ENCODE measurements at regions not wholly inside any gene's neighbourhood (a gene's known extent, or its start where the extent isn't known, plus 50 kb on each side); places are given as distances from the start of the nearest gene placed in this dataset.
"Not testable (repeated sequence)": the region's sequence is repeated elsewhere in the genome, so short reads cannot be mapped to it uniquely, and the experiment has no call there.

GRCh38 chr3:159305017-159305416, 503.2 kb downstream of the MFSD1 start (continued):
- no peak for TF ChIP-seq CTCF (IDR thresholded peaks at IDR 0.05 in 2 of 3, conservative IDR thresholded peaks at IDR 0.05 in 1 of 3; ENCODE audit: borderline replicate concordance in 1 of 3, insufficient read depth in 1 of 3, low read depth in 2 of 3, low read length in 2 of 3)

GRCh38 chr3:159316706-159317105, 514.9 kb downstream of the MFSD1 start:
- H3K79me2 ChIP-seq (ENCODE audit: insufficient read depth, low read length); BruUV-seq (replicated peaks); ATAC-seq; H3K4me2 ChIP-seq (ENCODE audit: low read length); H3K4me3 ChIP-seq (replicated peaks in 1 of 2; ENCODE audit: low read depth in 1 of 2, low read length in 2 of 2); H3K9me3 ChIP-seq (ENCODE audit: control insufficient read depth in 1 of 2, insufficient read depth in 1 of 2, low read depth in 1 of 2, low read length in 2 of 2); RAD21 ChIA-PET (ENCODE audit: low non-redundant PET in 1 of 2, low total read pairs in 2 of 2, uncharacterized antibody in 2 of 2, unreplicated experiment in 2 of 2); H3K4me1 ChIP-seq (ENCODE audit: control insufficient read depth in 1 of 2, insufficient read depth in 2 of 2, low read length in 2 of 2); H3K9ac ChIP-seq (ENCODE audit: low read length); H3K36me3 ChIP-seq (ENCODE audit: control insufficient read depth in 1 of 2, insufficient read depth in 2 of 2, low read length in 2 of 2); intact Hi-C loops (cut with micrococcal nuclease); H4K20me1 ChIP-seq (ENCODE audit: insufficient read depth); CTCF ChIA-PET; H2AFZ ChIP-seq (ENCODE audit: low read depth, low read length, poor library complexity, severe bottlenecking); H3K9me2 ChIP-seq (ENCODE audit: insufficient read depth); H3K27ac ChIP-seq (ENCODE audit: low read depth, low read length); DNase-seq (ENCODE audit: low read depth, low spot score); H3K27me3 ChIP-seq (ENCODE audit: insufficient read depth, low read length); POLR2A ChIA-PET: not testable (repeated sequence)

GRCh38 chr3:159319156-159319555, 517.3 kb downstream of the MFSD1 start:
- no peaks in the 10 kb centered on the region for H3K36me3 ChIP-seq (ENCODE audit: control insufficient read depth in 1 of 2, insufficient read depth in 2 of 2, low read length in 2 of 2)
- H3K4me1 ChIP-seq (ENCODE audit: control insufficient read depth in 1 of 2, insufficient read depth in 2 of 2, low read length in 2 of 2): no peaks in the 10 kb centered on the region; a peak in 1 of 4 replicates
- no peak overlapping the region for H2AFZ ChIP-seq (ENCODE audit: low read depth, low read length, poor library complexity, severe bottlenecking)
- H3K27ac ChIP-seq (ENCODE audit: low read depth, low read length): no peak overlapping the region
- no peak overlapping the region for H3K9ac ChIP-seq (ENCODE audit: low read length)
- CTCF ChIA-PET: no interaction called here
- DNase-seq (ENCODE audit: low read depth, low spot score) (no peak), ATAC-seq (no peak)
- POLR2A ChIA-PET: no interaction called here
- no peaks in the 10 kb centered on the region for H3K9me2 ChIP-seq (ENCODE audit: insufficient read depth)
- H3K4me3 ChIP-seq (replicated peaks in 1 of 2; ENCODE audit: low read depth in 1 of 2, low read length in 2 of 2): no peak overlapping the region
- TF ChIP-seq ZFX (IDR thresholded peaks at IDR 0.05) (no peak), ZBTB33 (IDR thresholded peaks at IDR 0.05; ENCODE audit: extremely low read depth, insufficient replicate concordance, low read length) (no peak), CEBPB (IDR thresholded peaks at IDR 0.05; ENCODE audit: low read depth) (no peak), ELF1 (IDR thresholded peaks at IDR 0.05; ENCODE audit: borderline replicate concordance, low read depth) (no peak), EZH2 (IDR thresholded peaks at IDR 0.05) (no peak), RAD21 (IDR thresholded peaks at IDR 0.05; ENCODE audit: low read depth) (no peak), SIN3A (IDR thresholded peaks at IDR 0.05; ENCODE audit: low read depth) (no peak), CTCF (IDR thresholded peaks at IDR 0.05 in 2 of 3, conservative IDR thresholded peaks at IDR 0.05 in 1 of 3; ENCODE audit: borderline replicate concordance in 1 of 3, insufficient read depth in 1 of 3, low read depth in 2 of 3, low read length in 2 of 3) (no peak), YY1 (IDR thresholded peaks at IDR 0.05; ENCODE audit: extremely low read depth, insufficient replicate concordance, low read depth, low read length) (no peak), POLR2AphosphoS5 (IDR thresholded peaks at IDR 0.05; ENCODE audit: low read depth, low read length) (no peak)
- no peaks in the 10 kb centered on the region for H3K9me3 ChIP-seq (ENCODE audit: control insufficient read depth in 1 of 2, insufficient read depth in 1 of 2, low read depth in 1 of 2, low read length in 2 of 2)
- intact Hi-C loops (cut with micrococcal nuclease): no loop called here
- no peak overlapping the region for H3K4me2 ChIP-seq (ENCODE audit: low read length)
- H3K27me3 ChIP-seq (ENCODE audit: insufficient read depth, low read length): no peaks in the 10 kb centered on the region
- H4K20me1 ChIP-seq (ENCODE audit: insufficient read depth): no peaks in the 10 kb centered on the region
- RAD21 ChIA-PET (ENCODE audit: low non-redundant PET in 1 of 2, low total read pairs in 2 of 2, uncharacterized antibody in 2 of 2, unreplicated experiment in 2 of 2): no interaction called here
- no peaks in the 10 kb centered on the region for H3K79me2 ChIP-seq (ENCODE audit: insufficient read depth, low read length)
- no TSS peak for BruUV-seq (replicated peaks)

Measured in HCT116 (cell line).